GM19328 (cell line): ENCODE measurements at regions not wholly inside any gene's neighbourhood (a gene's known extent, or its start where the extent isn't known, plus 50 kb on each side); places are given as distances from the start of the nearest gene placed in this dataset.
"Not testable (repeated sequence)": the region's sequence is repeated elsewhere in the genome, so short reads cannot be mapped to it uniquely, and the experiment has no call there.

Source experiments
- ATAC-seq: cut with Tn5 transposase; IDR thresholded peaks from one replicate; pipeline ENCODE4 v1.9.1; 2021; ENCODE audit warnings: mild to moderate bottlenecking, moderate library complexity; ENCODE audit not compliant: unreplicated experiment

DNA sequence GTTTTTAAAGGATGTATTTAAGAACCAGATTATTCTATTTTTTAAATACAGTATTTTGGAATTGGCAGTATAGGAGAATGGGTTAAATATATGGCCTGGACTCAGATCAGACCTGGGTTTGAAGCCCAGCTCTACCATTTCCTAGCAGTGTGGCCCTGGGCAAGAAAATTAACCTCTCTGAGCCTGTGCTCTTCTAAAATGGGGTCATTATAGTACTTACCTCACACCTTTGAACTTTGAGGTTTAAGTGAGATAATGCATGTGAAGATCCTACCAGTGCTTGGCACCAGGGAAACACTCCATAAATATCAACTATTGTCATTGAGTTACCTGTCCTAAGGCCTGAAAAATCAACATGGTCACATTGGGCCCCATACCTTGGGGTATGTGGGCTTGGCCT lies 93.4 kb upstream of the WSB1 start:
- ATAC-seq, result no peak

DNA sequence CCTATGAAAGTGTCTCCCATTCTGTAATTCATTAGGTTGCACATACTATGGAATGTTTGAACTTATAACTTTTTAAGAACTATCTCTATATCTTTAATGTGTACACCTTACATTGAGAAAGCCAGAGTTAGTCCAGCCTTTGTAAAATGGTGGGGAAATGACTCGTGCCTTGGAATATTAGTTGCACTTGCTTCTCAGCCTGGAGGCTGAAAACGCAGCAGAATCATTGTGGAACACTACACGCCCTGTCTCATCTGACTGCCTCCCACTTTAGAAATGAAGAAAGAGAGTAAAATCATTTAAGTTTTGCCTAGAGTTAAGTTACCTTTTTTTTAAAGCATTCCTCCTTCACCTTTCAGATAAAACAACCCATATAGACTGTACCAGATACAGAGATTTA lies 90.7 kb upstream of the WSB1 start:
- no peak for ATAC-seq

- no peak for ATAC-seq
These were observed 87.5 kb upstream of the WSB1 start for GRCh38 chr17:27206447-27206846.

DNA sequence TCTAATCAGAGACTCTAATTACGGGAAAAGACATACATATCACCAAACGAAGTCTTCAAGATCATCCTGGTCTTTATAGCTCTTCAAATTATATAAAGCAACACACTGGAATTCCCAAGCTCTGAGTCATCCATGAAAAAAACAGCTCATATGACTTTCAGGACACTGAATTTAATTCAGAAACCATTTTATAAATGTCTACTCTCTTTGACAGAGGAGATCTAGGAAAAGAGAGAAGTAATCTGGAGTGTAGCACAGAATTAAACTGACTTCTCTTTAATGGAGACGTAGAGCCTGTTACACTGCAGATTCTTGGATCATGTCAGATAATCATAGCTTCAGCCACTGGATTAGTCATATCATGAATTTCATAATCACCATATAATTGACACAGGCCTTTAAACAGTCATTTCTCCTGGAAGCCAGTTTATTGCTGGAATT lies 86.8 kb upstream of the WSB1 start:
- no peak for ATAC-seq

GRCh38 chr17:27208370-27208769 lies 85.5 kb upstream of the WSB1 start:
- not testable (repeated sequence) for ATAC-seq

GRCh38 chr17:27209316-27209715 lies 84.6 kb upstream of the WSB1 start:
- no peak for ATAC-seq

DNA sequence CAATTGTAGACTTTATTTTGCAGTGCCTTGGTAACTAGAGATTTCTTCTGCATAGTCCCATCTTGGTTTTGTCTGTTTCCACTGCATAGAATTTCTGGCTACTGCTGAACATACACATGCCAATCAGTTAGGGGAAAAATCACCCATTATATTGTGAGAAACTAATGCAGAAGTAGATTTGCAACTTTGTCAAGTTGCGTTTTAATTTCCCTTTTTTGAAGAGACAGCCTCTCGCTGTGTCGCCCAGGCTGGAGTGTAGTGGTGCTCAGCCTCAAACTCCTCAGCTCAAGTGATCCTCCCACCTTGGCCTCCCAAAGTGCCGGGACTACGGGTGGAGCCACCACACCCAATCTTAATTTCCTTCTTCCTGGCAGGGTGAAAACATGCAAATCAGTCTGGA lies 83.1 kb upstream of the WSB1 start:
- not testable (repeated sequence) for ATAC-seq

- ATAC-seq, result no peak
These were observed 77.1 kb upstream of the WSB1 start for GRCh38 chr17:27216836-27217235.

DNA sequence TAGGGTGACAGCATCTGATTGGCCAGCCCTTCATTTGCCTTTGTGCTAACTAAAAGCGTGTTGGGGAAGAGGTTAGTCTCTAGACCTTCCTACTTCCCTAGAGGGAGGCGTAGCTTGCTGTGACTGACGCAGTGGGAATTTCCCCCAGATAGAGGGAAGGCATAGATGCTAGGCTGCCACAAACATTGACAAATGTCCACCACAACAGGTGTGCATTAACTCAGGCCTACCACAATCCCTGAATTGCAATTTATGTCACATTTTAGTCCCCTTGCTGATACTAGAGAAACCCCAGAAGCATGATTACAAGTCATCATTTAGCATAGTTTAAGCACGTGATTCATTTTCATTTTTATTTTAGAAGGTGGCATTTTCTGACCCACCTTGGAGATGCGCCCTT lies 76.3 kb upstream of the WSB1 start:
- peak; percentile 61 for ATAC-seq

- ATAC-seq, result no peak
These were observed 75.9 kb upstream of the WSB1 start for GRCh38 chr17:27218041-27218440.

DNA sequence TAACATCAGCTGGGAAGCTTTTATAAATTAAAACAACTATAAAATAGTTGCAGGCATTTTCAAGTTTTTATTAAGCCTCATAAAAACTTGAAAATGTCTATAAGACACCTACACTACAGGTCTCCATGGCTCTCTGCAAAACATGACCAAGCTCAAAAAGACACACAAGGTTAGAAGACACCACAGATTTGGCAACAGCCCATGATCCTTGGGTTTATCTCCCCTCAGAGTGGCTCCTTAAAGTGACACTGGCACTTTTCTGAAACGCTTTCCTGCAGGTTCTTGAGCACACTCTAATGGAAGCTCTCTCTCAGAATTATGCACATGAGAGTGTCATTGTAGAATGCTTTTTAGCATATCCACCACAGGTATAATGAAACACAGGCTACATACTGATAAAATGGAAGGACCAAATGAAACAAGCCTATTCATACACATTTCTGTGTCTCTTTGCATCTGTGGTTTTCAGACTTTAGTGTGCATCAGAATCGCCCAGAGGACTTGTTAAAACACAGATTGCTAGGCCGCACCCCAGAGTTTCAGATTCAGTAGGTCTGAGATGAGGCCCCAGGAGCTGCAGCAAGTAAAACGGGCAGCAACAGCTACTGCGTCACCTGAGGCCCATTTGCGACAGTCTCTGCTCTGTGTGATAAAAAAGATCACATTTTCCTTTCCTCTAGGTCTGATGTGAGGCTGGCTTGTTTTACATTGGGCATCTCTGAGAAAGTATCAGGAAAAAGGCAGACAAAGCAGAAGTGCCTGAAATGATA lies 75.0 kb upstream of the WSB1 start:
- ATAC-seq, result peak; percentile 73

DNA sequence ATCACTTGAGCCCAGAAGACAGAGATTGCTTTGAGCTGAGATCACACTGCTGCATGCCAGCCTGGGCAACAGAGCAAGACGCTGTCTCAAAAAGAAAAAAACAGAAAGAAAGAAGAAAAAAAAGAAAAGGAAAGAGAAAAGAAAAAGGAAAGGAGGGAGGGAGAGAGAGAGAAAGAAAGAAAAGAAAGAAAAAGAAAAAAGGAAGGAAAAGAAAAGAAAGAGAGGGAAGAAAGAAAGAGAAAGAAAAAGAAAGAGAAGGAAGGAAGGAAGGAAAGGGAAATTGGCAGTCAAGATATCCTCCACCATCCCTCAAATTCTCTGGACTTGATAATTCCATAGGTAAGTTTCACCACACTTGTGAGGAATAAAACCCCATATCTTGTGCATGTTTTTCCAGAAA lies 71.4 kb upstream of the WSB1 start:
- no peak for ATAC-seq

DNA sequence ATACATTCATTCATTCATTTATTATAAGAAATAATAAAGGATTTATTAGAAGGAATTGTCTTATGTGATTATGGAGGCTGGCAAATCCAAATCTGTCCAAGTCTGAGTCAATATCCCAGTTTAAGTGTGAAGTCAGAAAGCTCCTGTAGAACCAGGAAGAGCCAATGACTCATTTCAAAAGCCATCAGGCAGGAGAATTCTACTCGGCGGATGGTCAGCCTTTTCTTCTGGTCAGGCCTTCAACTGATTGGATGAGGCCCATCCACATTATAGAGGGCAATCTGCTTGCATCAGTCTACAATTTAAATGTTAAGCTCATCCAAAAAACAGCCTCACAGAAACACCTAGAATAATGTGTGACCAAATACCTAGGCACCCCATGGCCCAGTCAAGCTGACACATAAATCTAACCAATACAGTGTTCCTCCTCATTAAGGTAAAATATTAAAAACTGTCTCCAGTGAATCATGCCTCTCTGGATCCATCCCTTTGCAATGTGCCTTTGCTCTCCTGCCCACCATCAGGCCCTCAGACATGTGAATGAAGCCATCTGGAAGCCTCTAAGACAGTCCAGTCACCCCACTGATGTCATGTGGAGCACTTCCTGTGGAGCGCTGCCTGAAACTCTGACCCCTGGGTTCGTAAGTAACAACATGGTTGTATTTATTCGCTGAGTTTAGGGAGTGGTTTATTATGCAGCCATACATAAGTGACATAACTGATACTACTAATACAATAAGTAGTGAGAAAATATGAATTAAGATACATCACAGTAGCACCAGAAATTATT lies 69.2 kb upstream of the WSB1 start:
- no peak for ATAC-seq

DNA sequence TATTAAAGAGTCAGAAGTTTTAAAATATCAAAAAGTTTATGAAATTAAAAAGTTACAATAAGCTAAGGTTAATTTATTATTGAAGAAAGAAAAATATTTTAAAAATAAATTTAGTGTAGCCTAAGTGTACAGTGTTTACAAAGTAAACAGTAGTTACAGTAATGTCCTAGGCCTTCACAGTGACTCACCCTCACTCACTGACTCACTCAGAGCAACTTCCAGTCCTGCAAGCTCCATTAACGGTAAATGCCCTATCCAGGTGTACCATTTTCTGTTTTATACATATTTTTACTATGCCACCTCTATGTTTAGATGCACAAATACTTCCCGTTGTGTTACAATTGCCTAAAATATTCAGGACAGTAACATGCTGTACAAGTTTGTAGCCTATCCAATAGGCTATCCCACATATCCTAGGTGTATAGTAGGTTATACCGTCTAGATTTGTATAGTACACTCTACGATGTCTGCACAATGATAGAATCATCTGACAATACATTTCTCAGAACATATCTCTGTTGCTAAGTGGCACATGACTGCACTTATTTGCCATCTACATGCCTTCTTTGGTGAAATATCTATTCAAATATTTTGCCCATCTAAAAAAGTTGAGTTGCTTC lies 67.2 kb upstream of the WSB1 start:
- no peak for ATAC-seq

- ATAC-seq, result no peak
These were observed 62.9 kb upstream of the WSB1 start for GRCh38 chr17:27230996-27231395.

DNA sequence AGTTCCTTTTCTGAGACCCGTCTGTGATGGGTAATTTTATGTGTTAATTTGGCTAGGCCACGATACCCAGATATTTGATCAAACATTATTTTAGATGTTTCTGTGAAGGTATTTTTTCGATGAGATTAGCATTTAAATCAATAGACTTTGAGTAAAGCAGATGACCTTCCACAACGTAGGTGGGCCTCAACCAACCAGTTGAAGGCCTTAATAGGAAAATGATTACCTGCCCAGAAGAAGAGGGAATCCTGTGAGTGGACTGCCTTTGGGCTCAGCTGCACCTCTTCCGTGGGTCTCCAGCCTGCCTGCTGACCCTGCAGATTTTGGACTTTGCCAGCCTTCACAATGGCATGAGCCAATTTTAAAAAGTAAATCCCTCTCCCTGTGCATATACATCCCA lies 61.6 kb upstream of the WSB1 start:
- no peak for ATAC-seq

- no peak for ATAC-seq
These were observed 60.9 kb upstream of the WSB1 start for GRCh38 chr17:27233059-27233458.

DNA sequence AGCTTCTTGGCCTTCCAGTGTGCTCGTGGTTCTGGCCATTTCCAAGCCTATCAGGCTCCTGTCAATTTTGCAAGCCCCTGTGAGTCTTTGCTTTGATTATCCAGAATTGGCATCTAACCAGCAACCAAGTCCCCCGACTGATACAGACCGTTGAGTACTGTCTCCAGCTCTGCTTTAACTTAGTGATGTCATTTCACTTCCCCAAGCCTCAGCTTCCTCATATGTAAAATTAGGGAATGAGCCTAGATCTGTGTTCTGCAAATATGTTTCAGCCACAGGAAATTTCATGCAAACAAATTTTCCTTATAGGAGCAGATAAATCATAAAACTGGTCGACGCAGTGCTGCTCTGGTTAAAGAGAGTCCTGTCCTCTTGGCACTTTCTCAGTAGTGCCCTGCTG lies 60.1 kb upstream of the WSB1 start:
- ATAC-seq, result no peak

- ATAC-seq, result no peak
These were observed 57.1 kb upstream of the WSB1 start for GRCh38 chr17:27236717-27237315.

- no peak for ATAC-seq
These were observed 56.0 kb upstream of the WSB1 start for GRCh38 chr17:27237890-27238289.

GRCh38 chr17:27239046-27239445 lies 54.9 kb upstream of the WSB1 start:
- ATAC-seq, result peak; percentile 43
